GM12878 (cell line): ENCODE measurements at regions not wholly inside any gene's neighbourhood (a gene's known extent, or its start where the extent isn't known, plus 50 kb on each side); places are given as distances from the start of the nearest gene placed in this dataset.

ENCODE experiments used
- ATAC-seq: fragments of 200-7000 bp; cut with Tn5 transposase; 3 replicates; pipeline ENCODE4 v1.9.1; 2020; ENCODE audit warnings: mild to moderate bottlenecking, moderate library complexity
- BruUV-seq: library from RNA; stranded (reverse); fragments of 400-500 nt; replicated peaks from 2 replicates; lab custom pipeline; 2021; lab: Mats Ljungman, UMichigan
- CTCF ChIA-PET: fragments of 300-600 bp; sonication (Branson Sonifier 250); formaldehyde crosslinking; extraction: SDS; loops from one replicate; lab custom pipeline; 2021; ENCODE audit warnings: inconsistent platforms; lab: Yijun Ruan, JAX
- POLR2A ChIA-PET: fragments of 350-600 bp; formaldehyde crosslinking; extraction: SDS; loops from one replicate; lab custom pipeline; 2021; ENCODE audit warnings: inconsistent platforms; lab: Charles Lee
- RAD21 ChIA-PET: fragments of 300-600 bp; sonication (Branson Sonifier 250); formaldehyde crosslinking; loops from one replicate; lab custom pipeline; 2023; ENCODE audit warnings: antibody characterized with exemption; ENCODE audit not compliant: unreplicated experiment; lab: Charles Lee
- SMC1A ChIA-PET: fragments of 300-600 bp; sonication (Branson Sonifier 250); formaldehyde crosslinking; loops from one replicate; lab custom pipeline; 2023; ENCODE audit not compliant: unreplicated experiment, uncharacterized antibody; lab: Charles Lee
- DNase-seq: peaks from one replicate; pipeline ENCODE4 v3.0.0-alpha.2; 2011; ENCODE audit warnings: low read depth, low spot score
- FAIRE-seq: peaks from 3 replicates; lab custom pipeline; 2011; peaks lifted over from hg19 to GRCh38; lab: Jason Lieb, UNC
- H2AFZ ChIP-seq: 2 replicates; pipeline ENCODE4 v1.6.0; 2011; ENCODE audit warnings: low read depth, low read length, control low read depth; ENCODE audit not compliant: control insufficient read depth
- H3K27ac ChIP-seq: 2 replicates; pipeline ENCODE4 v1.5.1; 2011; ENCODE audit warnings: control low read depth; ENCODE audit not compliant: control insufficient read depth, insufficient read depth
- H3K27me3 ChIP-seq, 2 experiments: replicated peaks in 1 of 2; 2 replicates each; pipeline versions ENCODE4 v1.6.0 to v1.6.1; 2011; ENCODE audit warnings: low read length in 1 of 2; ENCODE audit not compliant: control insufficient read depth in 2 of 2, insufficient read depth in 2 of 2
- H3K36me3 ChIP-seq, 2 experiments: 2 replicates each; pipeline ENCODE4 v1.5.1; 2011; ENCODE audit warnings: low read length in 1 of 2; ENCODE audit not compliant: control insufficient read depth in 2 of 2, insufficient read depth in 2 of 2
- H3K4me1 ChIP-seq: 2 replicates; pipeline ENCODE4 v1.6.1; 2011; ENCODE audit warnings: mild to moderate bottlenecking, low read length, moderate library complexity, mixed read lengths; ENCODE audit not compliant: control insufficient read depth, insufficient read depth
- H3K4me2 ChIP-seq: 2 replicates; pipeline ENCODE4 v1.6.0; 2011; ENCODE audit warnings: control low read depth; ENCODE audit not compliant: control insufficient read depth, insufficient read depth
- H3K4me3 ChIP-seq: fragments of 200-600 bp; sonication (generic); 2 replicates; pipeline ENCODE4 v1.5.1; 2016
- H3K79me2 ChIP-seq: 2 replicates; pipeline ENCODE4 v1.6.0; 2011; ENCODE audit warnings: low read length; ENCODE audit not compliant: control insufficient read depth, insufficient read depth
- H3K9ac ChIP-seq: 2 replicates; pipeline ENCODE4 v1.8.0; 2011; ENCODE audit warnings: low read length, control low read depth, mixed read lengths; ENCODE audit not compliant: control insufficient read depth, insufficient read depth
- H3K9me3 ChIP-seq: replicated peaks from 3 replicates; pipeline ENCODE4 v1.5.1; 2011; ENCODE audit warnings: mild to moderate bottlenecking, low read length; ENCODE audit not compliant: control insufficient read depth, insufficient read depth
- H4K20me1 ChIP-seq: 2 replicates; pipeline ENCODE4 v1.6.0; 2011; ENCODE audit not compliant: control insufficient read depth, insufficient read depth
- ASH2L ChIP-seq: fragments of 300-600, 200-600 bp; sonication (generic); IDR thresholded peaks from 2 replicates; pipeline ENCODE4 v1.6.1; 2017; ENCODE audit warnings: low read depth, mild to moderate bottlenecking, borderline replicate concordance
- CHD2 ChIP-seq: IDR thresholded peaks from 2 replicates; pipeline ENCODE4 v1.6.1; 2011; ENCODE audit warnings: low read depth, low read length, improper control_type of control experiment, borderline replicate concordance
- ETV6 ChIP-seq, 2 experiments: fragments of 450-650 bp in 1 of 2; IDR thresholded peaks in 1 of 2; conservative IDR thresholded peaks in 1 of 2; 2 replicates each; pipeline ENCODE4 v1.6.1; 2014; ENCODE audit warnings: antibody characterized with exemption in 1 of 2, borderline replicate concordance in 1 of 2, low read depth in 1 of 2, mild to moderate bottlenecking in 1 of 2, moderate library complexity in 1 of 2
- GATAD2B ChIP-seq: fragments of 450-650 bp; conservative IDR thresholded peaks from 2 replicates; pipeline ENCODE4 v1.6.1; 2017; ENCODE audit warnings: low read depth, mild to moderate bottlenecking, moderate library complexity
- PAX5 ChIP-seq: IDR thresholded peaks from 2 replicates; pipeline ENCODE4 v1.6.1; 2011; ENCODE audit warnings: low read depth, low read length, borderline replicate concordance
- PAX8 ChIP-seq: fragments of 450-650 bp; IDR thresholded peaks from 2 replicates; pipeline ENCODE4 v1.6.1; 2017; ENCODE audit warnings: mild to moderate bottlenecking, moderate library complexity
- SMARCA5 ChIP-seq: fragments of 450-650 bp; IDR thresholded peaks from 2 replicates; pipeline ENCODE4 v1.6.1; 2017; ENCODE audit warnings: mild to moderate bottlenecking
- TCF12 ChIP-seq: IDR thresholded peaks from 2 replicates; pipeline ENCODE4 v1.6.1; 2011; ENCODE audit warnings: low read depth, mild to moderate bottlenecking, low read length
- YBX1 ChIP-seq: fragments of 450-650 bp; IDR thresholded peaks from 2 replicates; pipeline ENCODE4 v1.6.1; 2016; ENCODE audit warnings: antibody characterized with exemption
- ZNF274 ChIP-seq: IDR thresholded peaks from one replicate; pipeline ENCODE4 v1.8.0; 2011; ENCODE audit not compliant: insufficient read length, insufficient read depth
- WGBS: methylation state at CpG from one replicate; pipeline ENCODE4 v1.1.6; 2016; ENCODE audit warnings: low lambda C conversion rate; ENCODE audit not compliant: insufficient replicate concordance, insufficient coverage; ENCODE audit errors: missing lambda C conversion rate; 5-methylcytosine and 5-hydroxymethylcytosine counted together
- in situ Hi-C: fragments of 300-500 bp; cut with MboI; formaldehyde crosslinking; loops from 9 replicates; pipeline ENCODE4 v1.14.3; 2018; ENCODE audit warnings: mixed read lengths
- intact Hi-C: fragments of 100-400 bp; cut with micrococcal nuclease; formaldehyde crosslinking; loops from one replicate; pipeline ENCODE4 v1.14.2; 2022; ENCODE audit not compliant: unreplicated experiment
- TF ChIP-seq, protein P1 (sequence below): IDR thresholded peaks from 2 replicates; pipeline ENCODE4 v1.6.1; 2011; ENCODE audit warnings: borderline replicate concordance, low read depth, mild to moderate bottlenecking, moderate library complexity, low read length; ENCODE audit not compliant: insufficient read depth, poor library complexity, severe bottlenecking
- TF ChIP-seq, protein P2 (sequence below): IDR thresholded peaks from 2 replicates; pipeline ENCODE4 v1.6.1; 2012; ENCODE audit warnings: improper control_type of control experiment, low read depth, low read length; ENCODE audit not compliant: insufficient replicate concordance
- TF ChIP-seq, protein P3 (sequence below): fragments of 450-650 bp; IDR thresholded peaks from 2 replicates; pipeline ENCODE4 v1.6.1; 2017; ENCODE audit warnings: mild to moderate bottlenecking, moderate library complexity

DNA sequence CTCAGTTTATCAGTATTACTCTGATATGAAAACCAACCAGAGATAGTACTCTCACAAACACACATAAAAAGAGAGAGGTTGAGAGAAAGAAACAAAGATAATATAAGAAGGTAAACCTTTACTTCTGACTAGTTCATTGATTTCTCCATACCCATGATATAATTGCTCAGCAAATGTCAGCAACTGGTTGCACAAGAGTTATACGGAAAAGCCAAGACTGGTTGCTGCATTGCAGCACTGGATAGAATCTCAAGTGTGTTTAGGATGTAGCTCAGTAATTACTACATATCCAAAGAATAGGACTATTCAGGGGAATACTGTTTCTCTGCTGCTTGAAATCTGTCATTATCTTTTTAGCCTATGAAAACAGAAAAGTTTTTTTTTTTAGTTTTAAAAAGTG, 1332.8 kb downstream of the OLFM4 start:
- FAIRE-seq: no peak
- Histone ChIP-seq H4K20me1 (no peaks in the 10 kb centered on the region), H3K4me2 (no peak overlapping the region), H3K27me3 (no peaks in the 10 kb centered on the region), H3K36me3 (no peaks in the 10 kb centered on the region), H3K4me1 (no peaks in the 10 kb centered on the region), H3K27ac (no peak overlapping the region), H3K4me3 (no peak overlapping the region), H3K9me3 (no peaks in the 10 kb centered on the region), H2AFZ (no peak overlapping the region), H3K79me2 (no peaks in the 10 kb centered on the region), H3K9ac (no peak overlapping the region)
- no peak for DNase-seq
- in situ Hi-C loops: no loop called here
- no peak for ATAC-seq
- ChIA-PET CTCF (no interaction called here), POLR2A (no interaction called here), SMC1A (no interaction called here), RAD21 (no interaction called here)
- 23% methylated on average over 1 of the region's 1 CpG for WGBS
- intact Hi-C loops: no loop called here
- no TSS peak for BruUV-seq
- no peak for TF ChIP-seq PAX8
- TF ChIP-seq YBX1: no peak
- TF ChIP-seq ASH2L: no peak
- no peak for TF ChIP-seq ZNF274
- TF ChIP-seq TCF12: no peak
- TF ChIP-seq PAX5: no peak
- TF ChIP-seq, protein P1, sequence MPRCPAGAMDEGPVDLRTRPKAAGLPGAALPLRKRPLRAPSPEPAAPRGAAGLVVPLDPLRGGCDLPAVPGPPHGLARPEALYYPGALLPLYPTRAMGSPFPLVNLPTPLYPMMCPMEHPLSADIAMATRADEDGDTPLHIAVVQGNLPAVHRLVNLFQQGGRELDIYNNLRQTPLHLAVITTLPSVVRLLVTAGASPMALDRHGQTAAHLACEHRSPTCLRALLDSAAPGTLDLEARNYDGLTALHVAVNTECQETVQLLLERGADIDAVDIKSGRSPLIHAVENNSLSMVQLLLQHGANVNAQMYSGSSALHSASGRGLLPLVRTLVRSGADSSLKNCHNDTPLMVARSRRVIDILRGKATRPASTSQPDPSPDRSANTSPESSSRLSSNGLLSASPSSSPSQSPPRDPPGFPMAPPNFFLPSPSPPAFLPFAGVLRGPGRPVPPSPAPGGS: no peak
- TF ChIP-seq ETV6 (conservative IDR thresholded peaks at IDR 0.05 in 1 of 2, IDR thresholded peaks at IDR 0.05 in 1 of 2; ENCODE audit: borderline replicate concordance in 1 of 2, low read depth in 1 of 2): no peak
- no peak for TF ChIP-seq CHD2
- no peak for TF ChIP-seq SMARCA5
- TF ChIP-seq GATAD2B: no peak
- TF ChIP-seq, protein P2, sequence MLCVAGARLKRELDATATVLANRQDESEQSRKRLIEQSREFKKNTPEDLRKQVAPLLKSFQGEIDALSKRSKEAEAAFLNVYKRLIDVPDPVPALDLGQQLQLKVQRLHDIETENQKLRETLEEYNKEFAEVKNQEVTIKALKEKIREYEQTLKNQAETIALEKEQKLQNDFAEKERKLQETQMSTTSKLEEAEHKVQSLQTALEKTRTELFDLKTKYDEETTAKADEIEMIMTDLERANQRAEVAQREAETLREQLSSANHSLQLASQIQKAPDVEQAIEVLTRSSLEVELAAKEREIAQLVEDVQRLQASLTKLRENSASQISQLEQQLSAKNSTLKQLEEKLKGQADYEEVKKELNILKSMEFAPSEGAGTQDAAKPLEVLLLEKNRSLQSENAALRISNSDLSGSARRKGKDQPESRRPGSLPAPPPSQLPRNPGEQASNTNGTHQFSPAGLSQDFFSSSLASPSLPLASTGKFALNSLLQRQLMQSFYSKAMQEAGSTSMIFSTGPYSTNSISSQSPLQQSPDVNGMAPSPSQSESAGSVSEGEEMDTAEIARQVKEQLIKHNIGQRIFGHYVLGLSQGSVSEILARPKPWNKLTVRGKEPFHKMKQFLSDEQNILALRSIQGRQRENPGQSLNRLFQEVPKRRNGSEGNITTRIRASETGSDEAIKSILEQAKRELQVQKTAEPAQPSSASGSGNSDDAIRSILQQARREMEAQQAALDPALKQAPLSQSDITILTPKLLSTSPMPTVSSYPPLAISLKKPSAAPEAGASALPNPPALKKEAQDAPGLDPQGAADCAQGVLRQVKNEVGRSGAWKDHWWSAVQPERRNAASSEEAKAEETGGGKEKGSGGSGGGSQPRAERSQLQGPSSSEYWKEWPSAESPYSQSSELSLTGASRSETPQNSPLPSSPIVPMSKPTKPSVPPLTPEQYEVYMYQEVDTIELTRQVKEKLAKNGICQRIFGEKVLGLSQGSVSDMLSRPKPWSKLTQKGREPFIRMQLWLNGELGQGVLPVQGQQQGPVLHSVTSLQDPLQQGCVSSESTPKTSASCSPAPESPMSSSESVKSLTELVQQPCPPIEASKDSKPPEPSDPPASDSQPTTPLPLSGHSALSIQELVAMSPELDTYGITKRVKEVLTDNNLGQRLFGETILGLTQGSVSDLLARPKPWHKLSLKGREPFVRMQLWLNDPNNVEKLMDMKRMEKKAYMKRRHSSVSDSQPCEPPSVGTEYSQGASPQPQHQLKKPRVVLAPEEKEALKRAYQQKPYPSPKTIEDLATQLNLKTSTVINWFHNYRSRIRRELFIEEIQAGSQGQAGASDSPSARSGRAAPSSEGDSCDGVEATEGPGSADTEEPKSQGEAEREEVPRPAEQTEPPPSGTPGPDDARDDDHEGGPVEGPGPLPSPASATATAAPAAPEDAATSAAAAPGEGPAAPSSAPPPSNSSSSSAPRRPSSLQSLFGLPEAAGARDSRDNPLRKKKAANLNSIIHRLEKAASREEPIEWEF: no peak
- TF ChIP-seq, protein P3, sequence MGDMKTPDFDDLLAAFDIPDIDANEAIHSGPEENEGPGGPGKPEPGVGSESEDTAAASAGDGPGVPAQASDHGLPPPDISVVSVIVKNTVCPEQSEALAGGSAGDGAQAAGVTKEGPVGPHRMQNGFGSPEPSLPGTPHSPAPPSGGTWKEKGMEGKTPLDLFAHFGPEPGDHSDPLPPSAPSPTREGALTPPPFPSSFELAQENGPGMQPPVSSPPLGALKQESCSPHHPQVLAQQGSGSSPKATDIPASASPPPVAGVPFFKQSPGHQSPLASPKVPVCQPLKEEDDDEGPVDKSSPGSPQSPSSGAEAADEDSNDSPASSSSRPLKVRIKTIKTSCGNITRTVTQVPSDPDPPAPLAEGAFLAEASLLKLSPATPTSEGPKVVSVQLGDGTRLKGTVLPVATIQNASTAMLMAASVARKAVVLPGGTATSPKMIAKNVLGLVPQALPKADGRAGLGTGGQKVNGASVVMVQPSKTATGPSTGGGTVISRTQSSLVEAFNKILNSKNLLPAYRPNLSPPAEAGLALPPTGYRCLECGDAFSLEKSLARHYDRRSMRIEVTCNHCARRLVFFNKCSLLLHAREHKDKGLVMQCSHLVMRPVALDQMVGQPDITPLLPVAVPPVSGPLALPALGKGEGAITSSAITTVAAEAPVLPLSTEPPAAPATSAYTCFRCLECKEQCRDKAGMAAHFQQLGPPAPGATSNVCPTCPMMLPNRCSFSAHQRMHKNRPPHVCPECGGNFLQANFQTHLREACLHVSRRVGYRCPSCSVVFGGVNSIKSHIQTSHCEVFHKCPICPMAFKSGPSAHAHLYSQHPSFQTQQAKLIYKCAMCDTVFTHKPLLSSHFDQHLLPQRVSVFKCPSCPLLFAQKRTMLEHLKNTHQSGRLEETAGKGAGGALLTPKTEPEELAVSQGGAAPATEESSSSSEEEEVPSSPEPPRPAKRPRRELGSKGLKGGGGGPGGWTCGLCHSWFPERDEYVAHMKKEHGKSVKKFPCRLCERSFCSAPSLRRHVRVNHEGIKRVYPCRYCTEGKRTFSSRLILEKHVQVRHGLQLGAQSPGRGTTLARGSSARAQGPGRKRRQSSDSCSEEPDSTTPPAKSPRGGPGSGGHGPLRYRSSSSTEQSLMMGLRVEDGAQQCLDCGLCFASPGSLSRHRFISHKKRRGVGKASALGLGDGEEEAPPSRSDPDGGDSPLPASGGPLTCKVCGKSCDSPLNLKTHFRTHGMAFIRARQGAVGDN: no peak
